SK-N-SH (cell line): ENCODE measurements at regions not wholly inside any gene's neighbourhood (a gene's known extent, or its start where the extent isn't known, plus 50 kb on each side); places are given as distances from the start of the nearest gene placed in this dataset.

Source experiments
- CTCF ChIA-PET: fragments of 300-600, 350-600 bp; formaldehyde crosslinking; extraction: SDS; loops from one replicate; lab custom pipeline; 2021; lab: Yijun Ruan, JAX
- POLR2A ChIA-PET: fragments of 350-600 bp; sonication (Branson Sonifier 250); formaldehyde crosslinking; extraction: SDS; loops from one replicate; lab custom pipeline; 2020; ENCODE audit warnings: antibody characterized with exemption, inconsistent platforms; lab: Yijun Ruan, JAX
- DNase-seq: peaks from one replicate; pipeline ENCODE4 v3.0.0; 2012
- H2AFZ ChIP-seq: fragments of 200-600 bp; sonication (generic); 2 replicates; pipeline ENCODE4 v1.8.1; 2016; ENCODE audit warnings: antibody characterized with exemption, mild to moderate bottlenecking, low read depth
- H3F3A ChIP-seq: fragments of 200-600 bp; sonication (generic); replicated peaks from 2 replicates; pipeline ENCODE3; 2016; ENCODE audit warnings: antibody characterized with exemption, mild to moderate bottlenecking; ENCODE audit not compliant: insufficient read depth
- H3K27ac ChIP-seq, 2 experiments: fragments of 200-500 bp in 1 of 2; fragments of 200-600 bp in 1 of 2; sonication (Bioruptor generic) in 1 of 2; sonication (generic), shearing (Covaris generic) in 1 of 2; 2 replicates each; pipeline versions ENCODE4 v1.5.1 to v1.6.1; 2014 to 2016; ENCODE audit warnings: low read depth in 2 of 2, inconsistent platforms in 1 of 2, low read length in 1 of 2, mild to moderate bottlenecking in 1 of 2, mixed read lengths in 1 of 2
- H3K27me3 ChIP-seq: fragments of 200-600 bp; sonication (generic), shearing (Covaris generic); 2 replicates; pipeline ENCODE4 v1.6.1; 2016; ENCODE audit warnings: mixed run types; ENCODE audit not compliant: insufficient read depth
- H3K36me3 ChIP-seq, 2 experiments: fragments of 200-500 bp in 1 of 2; fragments of 200-600 bp in 1 of 2; sonication (Bioruptor generic) in 1 of 2; sonication (generic) in 1 of 2; replicated peaks in 1 of 2; 2 replicates each; pipeline versions ENCODE3 to v1.5.1; 2014 to 2016; ENCODE audit warnings: low read length in 1 of 2, mild to moderate bottlenecking in 1 of 2; ENCODE audit not compliant: insufficient read depth in 2 of 2, control insufficient read depth in 1 of 2
- H3K4me1 ChIP-seq, 2 experiments: fragments of 200-500 bp in 1 of 2; fragments of 200-600 bp in 1 of 2; sonication (Bioruptor generic) in 1 of 2; sonication (generic), shearing (Covaris generic) in 1 of 2; 2 replicates each; pipeline versions ENCODE4 v1.5.1 to v1.6.1; 2014 to 2016; ENCODE audit warnings: low read depth in 1 of 2, low read length in 1 of 2, mixed run types in 1 of 2; ENCODE audit not compliant: insufficient read depth in 2 of 2, control insufficient read depth in 1 of 2
- H3K4me2 ChIP-seq: fragments of 200-600 bp; sonication (generic), shearing (Covaris generic); 2 replicates; pipeline ENCODE4 v1.6.1; 2017; ENCODE audit warnings: mixed run types
- H3K4me3 ChIP-seq, 2 experiments: fragments of 200-500 bp in 1 of 2; fragments of 200-600 bp in 1 of 2; sonication (Bioruptor generic) in 1 of 2; sonication (generic), shearing (Covaris generic) in 1 of 2; 2 replicates each; pipeline versions ENCODE4 v1.5.1 to v1.8.1; 2014 to 2016; ENCODE audit warnings: low read depth in 2 of 2, inconsistent platforms in 1 of 2, low read length in 1 of 2, mild to moderate bottlenecking in 1 of 2, mixed read lengths in 1 of 2, moderate library complexity in 1 of 2
- H3K79me2 ChIP-seq: fragments of 200-600 bp; sonication (generic); 2 replicates; pipeline ENCODE4 v1.8.1; 2017; ENCODE audit warnings: mild to moderate bottlenecking; ENCODE audit not compliant: insufficient read depth
- H3K9ac ChIP-seq: fragments of 200-600 bp; sonication (generic); 2 replicates; pipeline ENCODE4 v1.6.1; 2017; ENCODE audit warnings: mixed run types
- H3K9me2 ChIP-seq: fragments of 200-600 bp; sonication (generic); 2 replicates; pipeline ENCODE4 v1.6.1; 2017; ENCODE audit warnings: mixed run types
- H3K9me3 ChIP-seq: fragments of 200-600 bp; sonication (generic); 2 replicates; pipeline ENCODE4 v1.6.1; 2017; ENCODE audit warnings: mixed run types, mild to moderate bottlenecking, moderate library complexity
- H4K20me1 ChIP-seq: fragments of 200-600 bp; sonication (generic); 2 replicates; pipeline ENCODE4 v1.6.1; 2017; ENCODE audit warnings: mild to moderate bottlenecking, mixed run types; ENCODE audit not compliant: insufficient read depth
- CHD2 ChIP-seq: fragments of 150-350 bp; IDR thresholded peaks from 2 replicates; pipeline ENCODE4 v1.6.1; 2018; ENCODE audit warnings: low read length; ENCODE audit not compliant: partially characterized antibody
- CTCF ChIP-seq: fragments of 200-600 bp; sonication (generic); IDR thresholded peaks from 2 replicates; pipeline ENCODE4 v1.6.1; 2017; ENCODE audit warnings: antibody characterized with exemption, mild to moderate bottlenecking, moderate library complexity
- ELF1 ChIP-seq: IDR thresholded peaks from 2 replicates; pipeline ENCODE4 v1.4.0; 2012
- FOXM1 ChIP-seq: IDR thresholded peaks from 2 replicates; pipeline ENCODE4 v1.4.0; 2012; ENCODE audit warnings: low read depth, mild to moderate bottlenecking
- JUND ChIP-seq: IDR thresholded peaks from 2 replicates; pipeline ENCODE4 v1.4.0; 2012
- MAX ChIP-seq: IDR thresholded peaks from 2 replicates; pipeline ENCODE4 v1.4.0; 2012; ENCODE audit warnings: low read depth
- MXI1 ChIP-seq: IDR thresholded peaks from 2 replicates; pipeline ENCODE4 v1.6.1; 2012; ENCODE audit warnings: mild to moderate bottlenecking, low read depth, low read length, improper control_type of control experiment
- NRF1 ChIP-seq: IDR thresholded peaks from 2 replicates; pipeline ENCODE4 v1.6.1; 2012; ENCODE audit warnings: low read depth, mild to moderate bottlenecking, low read length
- POLR2AphosphoS5 ChIP-seq: IDR thresholded peaks from 2 replicates; pipeline ENCODE4 v1.6.1; 2012; ENCODE audit warnings: low read depth, low read length
- REST ChIP-seq: IDR thresholded peaks from 2 replicates; pipeline ENCODE4 v1.6.1; 2012; ENCODE audit warnings: mild to moderate bottlenecking, low read depth, low read length, moderate library complexity
- RXRA ChIP-seq: IDR thresholded peaks from 2 replicates; pipeline ENCODE4 v1.4.0; 2012; ENCODE audit warnings: low read depth, mild to moderate bottlenecking, borderline replicate concordance
- SMC3 ChIP-seq: IDR thresholded peaks from 2 replicates; pipeline ENCODE4 v1.6.1; 2012; ENCODE audit warnings: low read depth, low read length, improper control_type of control experiment
- YY1 ChIP-seq: IDR thresholded peaks from 2 replicates; pipeline ENCODE4 v1.4.0; 2012; ENCODE audit warnings: low read depth, mild to moderate bottlenecking
- ZBTB33 ChIP-seq: IDR thresholded peaks from 2 replicates; pipeline ENCODE4 v1.4.0; 2012; ENCODE audit warnings: low read depth, borderline replicate concordance
- WGBS: methylation state at CpG from one replicate; pipeline ENCODE4 v1.1.6; 2017; ENCODE audit warnings: low lambda C conversion rate; 5-methylcytosine and 5-hydroxymethylcytosine counted together
- TF ChIP-seq, protein P1 (sequence below): IDR thresholded peaks from 2 replicates; pipeline ENCODE4; 2012
- TF ChIP-seq, protein P2 (sequence below): fragments of 150-350 bp; IDR thresholded peaks from 2 replicates; pipeline ENCODE4 v1.6.1; 2016; ENCODE audit warnings: mild to moderate bottlenecking, low read depth, low read length
- TF ChIP-seq, protein P3 (sequence below): fragments of 150-350 bp; IDR thresholded peaks from 2 replicates; pipeline ENCODE4 v1.6.1; 2017; ENCODE audit warnings: antibody characterized with exemption, low read length, low read depth, borderline replicate concordance

- no peaks in the 10 kb centered on the region for H3F3A ChIP-seq
- no peak overlapping the region for H2AFZ ChIP-seq
- no peaks in the 10 kb centered on the region for H3K9me2 ChIP-seq
- ChIA-PET POLR2A (no interaction called here), CTCF (no interaction called here)
- no peak for TF ChIP-seq FOXM1
- H3K4me1 ChIP-seq = no peaks in the 10 kb centered on the region
- H3K4me2 ChIP-seq = no peak overlapping the region
- no peaks in the 10 kb centered on the region; the same call in 1 of the 2 replicates for H3K27me3 ChIP-seq
- H3K27ac ChIP-seq = no peak overlapping the region
- H3K4me3 ChIP-seq = no peak overlapping the region
- no peaks in the 10 kb centered on the region for H3K79me2 ChIP-seq
- no peaks in the 10 kb centered on the region for H4K20me1 ChIP-seq
- no peak for DNase-seq
- no peaks in the 10 kb centered on the region for H3K36me3 ChIP-seq
- 2% methylated on average over 1 of the region's 1 CpG for WGBS
- no peak overlapping the region for H3K9ac ChIP-seq
- no peaks in the 10 kb centered on the region for H3K9me3 ChIP-seq
Observed at GRCh38 chrX:93598076-93598475, 75.3 kb downstream of the NAP1L3 start.

- Histone ChIP-seq H3K27ac (no peak overlapping the region), H3K4me2 (no peak overlapping the region), H3K4me1 (no peaks in the 10 kb centered on the region), H3K9ac (no peak overlapping the region), H3K9me3 (no peaks in the 10 kb centered on the region), H3F3A (no peaks in the 10 kb centered on the region), H3K4me3 (no peak overlapping the region), H2AFZ (no peak overlapping the region), H3K36me3 (no peaks in the 10 kb centered on the region), H3K9me2 (no peaks in the 10 kb centered on the region), H3K27me3 (no peaks in the 10 kb centered on the region; the same call in 1 of the 2 replicates), H3K79me2 (no peaks in the 10 kb centered on the region), H4K20me1 (no peaks in the 10 kb centered on the region)
- no peak for DNase-seq
- POLR2A ChIA-PET = no interaction called here
- 0% methylated on average over 2 of the region's 2 CpGs for WGBS
- CTCF ChIA-PET = no interaction called here
- TF ChIP-seq SMC3 (no peak), ZBTB33 (no peak), MAX (no peak), YY1 (no peak), REST (no peak), CHD2 (no peak), CTCF (no peak), NRF1 (no peak), MXI1 (no peak), POLR2AphosphoS5 (no peak), RXRA (no peak), JUND (no peak), ELF1 (no peak), FOXM1 (no peak)
- TF ChIP-seq, protein P1, sequence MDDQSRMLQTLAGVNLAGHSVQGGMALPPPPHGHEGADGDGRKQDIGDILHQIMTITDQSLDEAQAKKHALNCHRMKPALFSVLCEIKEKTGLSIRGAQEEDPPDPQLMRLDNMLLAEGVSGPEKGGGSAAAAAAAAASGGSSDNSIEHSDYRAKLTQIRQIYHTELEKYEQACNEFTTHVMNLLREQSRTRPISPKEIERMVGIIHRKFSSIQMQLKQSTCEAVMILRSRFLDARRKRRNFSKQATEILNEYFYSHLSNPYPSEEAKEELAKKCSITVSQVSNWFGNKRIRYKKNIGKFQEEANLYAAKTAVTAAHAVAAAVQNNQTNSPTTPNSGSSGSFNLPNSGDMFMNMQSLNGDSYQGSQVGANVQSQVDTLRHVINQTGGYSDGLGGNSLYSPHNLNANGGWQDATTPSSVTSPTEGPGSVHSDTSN = no peak
- TF ChIP-seq, protein P2, sequence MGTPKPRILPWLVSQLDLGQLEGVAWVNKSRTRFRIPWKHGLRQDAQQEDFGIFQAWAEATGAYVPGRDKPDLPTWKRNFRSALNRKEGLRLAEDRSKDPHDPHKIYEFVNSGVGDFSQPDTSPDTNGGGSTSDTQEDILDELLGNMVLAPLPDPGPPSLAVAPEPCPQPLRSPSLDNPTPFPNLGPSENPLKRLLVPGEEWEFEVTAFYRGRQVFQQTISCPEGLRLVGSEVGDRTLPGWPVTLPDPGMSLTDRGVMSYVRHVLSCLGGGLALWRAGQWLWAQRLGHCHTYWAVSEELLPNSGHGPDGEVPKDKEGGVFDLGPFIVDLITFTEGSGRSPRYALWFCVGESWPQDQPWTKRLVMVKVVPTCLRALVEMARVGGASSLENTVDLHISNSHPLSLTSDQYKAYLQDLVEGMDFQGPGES = no peak
- TF ChIP-seq, protein P3, sequence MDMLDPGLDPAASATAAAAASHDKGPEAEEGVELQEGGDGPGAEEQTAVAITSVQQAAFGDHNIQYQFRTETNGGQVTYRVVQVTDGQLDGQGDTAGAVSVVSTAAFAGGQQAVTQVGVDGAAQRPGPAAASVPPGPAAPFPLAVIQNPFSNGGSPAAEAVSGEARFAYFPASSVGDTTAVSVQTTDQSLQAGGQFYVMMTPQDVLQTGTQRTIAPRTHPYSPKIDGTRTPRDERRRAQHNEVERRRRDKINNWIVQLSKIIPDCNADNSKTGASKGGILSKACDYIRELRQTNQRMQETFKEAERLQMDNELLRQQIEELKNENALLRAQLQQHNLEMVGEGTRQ = no peak
Observed at GRCh38 chrX:93594780-93595179, 78.6 kb downstream of the NAP1L3 start.
